Tibial nerve (tissue), 4 donors: ENCODE measurements at regions not wholly inside any gene's neighbourhood (a gene's known extent, or its start where the extent isn't known, plus 50 kb on each side); places are given as distances from the start of the nearest gene placed in this dataset.

ENCODE experiments used
- DNase-seq, 2 donors: peaks; one replicate each; pipeline ENCODE4 v3.0.0-alpha.2; 2019; ENCODE audit warnings: low spot score in 2 of 2
- H3K27ac ChIP-seq, 4 donors: fragments of 200-600 bp; sonication (generic) in 3 of 4; one replicate each; pipeline ENCODE4 v1.5.1; 2017 to 2019; ENCODE audit warnings: mild to moderate bottlenecking in 1 of 4
- H3K27me3 ChIP-seq, 2 donors: fragments of 200-600 bp; sonication (generic) in 1 of 2; one replicate each; pipeline versions ENCODE4 v1.5.1 to v1.6.0; 2017 to 2019
- H3K36me3 ChIP-seq, 3 donors: fragments of 200-600 bp; sonication (generic); one replicate each; pipeline ENCODE4 v1.5.1; 2018 to 2019
- H3K4me1 ChIP-seq, 4 donors: fragments of 200-600 bp; sonication (generic) in 3 of 4; one replicate each; pipeline ENCODE4 v1.5.1; 2017 to 2019
- H3K4me3 ChIP-seq, 4 donors: fragments of 200-600 bp; sonication (generic) in 3 of 4; one replicate each; pipeline ENCODE4 v1.5.1; 2017 to 2019; ENCODE audit warnings: mild to moderate bottlenecking in 1 of 4, moderate library complexity in 1 of 4
- H3K9me3 ChIP-seq, 4 donors: fragments of 200-600 bp; sonication (generic) in 3 of 4; one replicate each; pipeline ENCODE4 v1.5.1; 2017 to 2019
- CTCF ChIP-seq, 5 experiments: fragments of 200-600 bp in 3 of 5; fragments of 450-650 bp in 2 of 5; sonication (generic) in 3 of 5; IDR thresholded peaks; one replicate each; pipeline ENCODE4 v1.5.1; 2016 to 2019; ENCODE audit warnings: antibody characterized with exemption in 5 of 5, mild to moderate bottlenecking in 3 of 5, moderate library complexity in 2 of 5
- EP300 ChIP-seq, 2 donors: sonication (generic); formaldehyde crosslinking; IDR thresholded peaks; one replicate each; pipeline ENCODE4 v1.6.1; 2017; ENCODE audit warnings: antibody characterized with exemption in 2 of 2, mild to moderate bottlenecking in 1 of 2
- POLR2A ChIP-seq, 2 donors: fragments of 450-650 bp; IDR thresholded peaks; one replicate each; pipeline ENCODE4 v1.6.1; 2017; ENCODE audit warnings: antibody characterized with exemption in 2 of 2, mild to moderate bottlenecking in 2 of 2, moderate library complexity in 2 of 2
- WGBS, 2 donors: methylation state at CpG; one replicate each; pipeline ENCODE4 v1.1.5; 2018; 5-methylcytosine and 5-hydroxymethylcytosine counted together

GRCh38 chr14:104238424-104239184 lies 100.2 kb downstream of the KIF26A start:
- 83 to 89% methylated on average over 19 of the region's 21 CpGs for WGBS, 2 donors
- H3K4me3 ChIP-seq, result no peak overlapping the region
- no peaks in the 10 kb centered on the region for H3K27me3 ChIP-seq
- H3K36me3 ChIP-seq, result no peaks in the 10 kb centered on the region
- H3K4me1 ChIP-seq, result no peaks in the 10 kb centered on the region
- peaks cover 0 to 59% (median 0%) of the 10 kb centered on the region in 4 donors for H3K9me3 ChIP-seq
- TF ChIP-seq EP300 (IDR thresholded peaks at IDR 0.05) (no peak), CTCF (IDR thresholded peaks at IDR 0.05) (no peak), POLR2A (IDR thresholded peaks at IDR 0.05) (no peak)
- no peak for DNase-seq
- no peak overlapping the region for H3K27ac ChIP-seq

GRCh38 chr14:104239185-104239775 lies 100.9 kb downstream of the KIF26A start:
- WGBS, 2 donors, result 61 to 82% methylated on average over 7 to 8 of the region's 8 CpGs

GRCh38 chr14:104239861-104240301 lies 101.5 kb downstream of the KIF26A start:
- H3K36me3 ChIP-seq, result no peaks in the 10 kb centered on the region
- H3K27me3 ChIP-seq, result no peaks in the 10 kb centered on the region
- H3K4me3 ChIP-seq, result no peak overlapping the region
- peaks cover 0 to 58% (median 0%) of the 10 kb centered on the region in 4 donors for H3K9me3 ChIP-seq
- TF ChIP-seq POLR2A (IDR thresholded peaks at IDR 0.05) (no peak), CTCF (IDR thresholded peaks at IDR 0.05) (no peak), EP300 (IDR thresholded peaks at IDR 0.05) (no peak)
- no peak for DNase-seq
- H3K27ac ChIP-seq, result no peak overlapping the region
- 58 to 66% methylated on average over 15 to 17 of the region's 17 CpGs for WGBS, 2 donors
- H3K4me1 ChIP-seq, result no peaks in the 10 kb centered on the region

More at GRCh38 chr14:104239185-104239775, 100.9 kb downstream of the KIF26A start:
- Histone ChIP-seq H3K36me3 (no peaks in the 10 kb centered on the region), H3K27ac (no peak overlapping the region), H3K4me1 (no peaks in the 10 kb centered on the region), H3K27me3 (no peaks in the 10 kb centered on the region), H3K9me3 (peaks cover 0 to 58% (median 0%) of the 10 kb centered on the region in 4 donors), H3K4me3 (no peak overlapping the region)
- TF ChIP-seq POLR2A (IDR thresholded peaks at IDR 0.05), result no peak
- TF ChIP-seq EP300 (IDR thresholded peaks at IDR 0.05), result no peak
- TF ChIP-seq CTCF (IDR thresholded peaks at IDR 0.05), result no peak
- DNase-seq, result no peak

- Histone ChIP-seq H3K4me1 (no peaks in the 10 kb centered on the region), H3K27me3 (no peaks in the 10 kb centered on the region), H3K9me3 (peaks cover 0 to 58% (median 2%) of the 10 kb centered on the region in 4 donors), H3K36me3 (no peaks in the 10 kb centered on the region), H3K27ac (no peak overlapping the region), H3K4me3 (no peak overlapping the region)
- TF ChIP-seq EP300 (IDR thresholded peaks at IDR 0.05), result no peak
- no peak for TF ChIP-seq POLR2A (IDR thresholded peaks at IDR 0.05)
- TF ChIP-seq CTCF (IDR thresholded peaks at IDR 0.05), result no peak
- 67 to 78% methylated on average over 12 of the region's 12 CpGs for WGBS, 2 donors
- no peak for DNase-seq
These were observed 102.2 kb downstream of the KIF26A start for GRCh38 chr14:104240434-104241157.
